ENCODE measurements at regions not wholly inside any gene's neighbourhood (a gene's known extent, or its start where the extent isn't known, plus 50 kb on each side); places are given as distances from the start of the nearest gene placed in this dataset.

GRCh38 chr3:124075753-124076152 is 83.8 kb upstream of the ROPN1 start:
- ChIA-PET POLR2A (no interaction called here), CTCF (no interaction called here)
- no peaks in the 10 kb centered on the region for H3K4me1 Mint-ChIP-seq (ENCODE audit: low read depth)
- H3K27me3 Mint-ChIP-seq, result peaks cover 6% of the 10 kb centered on the region
- no peak overlapping the region for H3K27ac Mint-ChIP-seq
- no peak overlapping the region for H3K4me3 Mint-ChIP-seq
- intact Hi-C loops (cut with micrococcal nuclease), result no loop called here
- H3K9me3 Mint-ChIP-seq, result no peaks in the 10 kb centered on the region
- no peaks in the 10 kb centered on the region for H3K36me3 Mint-ChIP-seq
- no peak for DNase-seq

GRCh38 chr3:124076235-124076634 is 84.3 kb upstream of the ROPN1 start:
- Mint-ChIP-seq H3K36me3 (no peaks in the 10 kb centered on the region), H3K27me3 (peaks cover 6% of the 10 kb centered on the region), H3K27ac (no peak overlapping the region), H3K4me1 (ENCODE audit: low read depth) (no peaks in the 10 kb centered on the region), H3K9me3 (no peaks in the 10 kb centered on the region), H3K4me3 (no peak overlapping the region)
- CTCF ChIA-PET, result interaction anchor here (1.0 kb wide), 1 partner anchor 61 kb away, joined by 3 read pairs; no protein-coding TSS in a partner anchor
- no peak for DNase-seq
- POLR2A ChIA-PET, result no interaction called here
- intact Hi-C loops (cut with micrococcal nuclease), result no loop called here

DNA sequence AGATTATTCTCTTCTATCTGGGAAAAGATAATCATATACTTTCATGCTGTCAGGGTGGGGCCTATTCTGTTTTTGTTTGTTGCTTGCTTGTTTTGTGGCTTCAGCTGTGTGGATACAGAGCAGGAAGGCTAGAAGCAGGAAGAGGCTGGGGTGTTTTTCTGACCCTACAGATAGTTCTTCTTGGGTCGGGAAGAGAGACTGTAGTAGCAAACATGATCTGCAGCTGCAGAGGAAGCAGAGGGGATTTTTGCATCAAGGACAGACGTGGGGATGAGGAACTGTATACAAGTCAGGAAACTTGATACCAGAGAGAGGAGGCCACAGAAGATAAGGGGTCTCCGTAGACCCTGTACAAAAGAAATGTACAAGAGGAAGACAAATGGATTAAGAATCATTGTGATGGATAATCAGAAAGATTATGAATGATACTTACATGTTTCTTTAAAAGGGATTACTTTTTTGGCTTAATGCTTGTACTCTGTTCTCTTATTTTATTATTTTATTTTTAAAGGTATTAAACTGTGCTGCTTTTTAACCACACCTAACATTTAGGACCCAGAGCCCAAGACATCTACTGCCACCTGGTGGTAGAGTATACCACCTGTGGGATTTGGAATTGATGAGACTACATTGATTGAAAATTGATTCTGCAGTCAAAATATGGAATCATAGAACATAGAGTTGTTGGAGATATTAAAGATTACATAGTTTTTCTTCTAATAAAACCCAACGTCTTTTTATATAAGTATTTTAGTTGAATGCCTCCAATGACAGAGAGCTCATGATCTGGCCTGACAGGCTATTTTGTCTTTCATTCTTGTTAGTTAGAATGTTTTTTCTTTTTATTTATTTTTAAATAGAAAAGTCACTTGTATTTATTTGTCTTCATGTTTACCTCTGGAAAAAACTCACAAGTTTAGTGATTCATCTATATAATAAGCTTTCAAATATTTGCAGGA is 87.3 kb upstream of the ROPN1 start:
- POLR2A ChIA-PET, result no interaction called here
- DNase-seq, result no peak
- no peaks in the 10 kb centered on the region for H3K36me3 Mint-ChIP-seq
- H3K27me3 Mint-ChIP-seq, result peaks cover 4% of the 10 kb centered on the region
- no peak overlapping the region for H3K4me3 Mint-ChIP-seq
- H3K9me3 Mint-ChIP-seq, result no peaks in the 10 kb centered on the region
- no peak overlapping the region for H3K27ac Mint-ChIP-seq
- H3K4me1 Mint-ChIP-seq (ENCODE audit: low read depth), result no peaks in the 10 kb centered on the region
- CTCF ChIA-PET, result interaction anchor here (0.6 to 3.4 kb wide), 16 partner anchors 9 to 427 kb away, joined by 3 to 22 read pairs (median 4); partner anchors contain the start of gene KALRN
- intact Hi-C loops (cut with micrococcal nuclease), result loop anchor here (1.0 kb wide), 1 partner anchor 63 kb away; no protein-coding TSS in a partner anchor

DNA sequence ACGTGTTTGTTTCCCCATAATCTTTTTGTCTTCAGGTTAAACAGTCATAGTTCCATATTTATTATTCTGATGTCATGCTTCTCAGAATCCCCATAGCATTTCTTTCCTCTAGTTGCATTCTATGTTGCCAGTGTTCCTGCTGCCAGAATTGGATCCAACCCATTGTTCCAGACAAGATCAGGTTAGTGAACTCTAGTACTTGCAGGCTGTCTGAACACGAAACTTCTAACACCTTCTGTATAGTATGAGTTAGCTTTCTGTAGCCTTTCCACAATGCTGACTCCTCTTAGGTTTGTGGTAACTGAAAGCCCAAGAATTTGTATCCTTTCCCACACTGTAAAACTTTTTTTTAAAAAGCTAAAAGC is 88.0 kb upstream of the ROPN1 start:
- H3K4me3 Mint-ChIP-seq, result no peak overlapping the region
- POLR2A ChIA-PET, result no interaction called here
- peaks cover 4% of the 10 kb centered on the region for H3K27me3 Mint-ChIP-seq
- no peaks in the 10 kb centered on the region for H3K4me1 Mint-ChIP-seq (ENCODE audit: low read depth)
- no peak for DNase-seq
- no peak overlapping the region for H3K27ac Mint-ChIP-seq
- CTCF ChIA-PET, result interaction anchor here (0.6 to 3.4 kb wide), 15 partner anchors 8 to 428 kb away, joined by 3 to 22 read pairs (median 4); partner anchors contain the start of gene KALRN
- H3K9me3 Mint-ChIP-seq, result no peaks in the 10 kb centered on the region
- no peaks in the 10 kb centered on the region for H3K36me3 Mint-ChIP-seq
- intact Hi-C loops (cut with micrococcal nuclease), result loop anchor here (1.0 to 10.0 kb wide), 2 partner anchors 64 to 385 kb away; no protein-coding TSS in a partner anchor

DNA sequence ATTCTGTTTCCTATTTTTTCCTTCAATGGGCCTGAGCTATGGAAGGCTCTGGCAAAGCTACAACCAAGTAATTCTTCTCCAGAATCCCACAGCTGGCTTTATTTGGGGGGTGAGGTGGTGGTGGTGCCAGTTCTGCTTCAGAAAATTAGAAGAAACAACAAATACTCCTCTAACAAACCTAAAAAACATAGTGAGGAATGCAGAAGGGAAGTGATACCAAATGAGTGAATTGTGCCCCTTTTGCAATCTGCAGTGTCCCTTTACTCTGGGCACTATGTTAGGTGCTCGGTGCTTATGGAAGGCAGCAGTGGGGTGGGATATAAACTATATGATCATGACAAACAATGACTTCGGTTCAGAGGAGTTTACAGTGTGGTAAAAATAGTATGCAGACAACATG is 90.4 kb upstream of the ROPN1 start:
- ChIA-PET POLR2A (no interaction called here), CTCF (interaction anchor here (1.2 to 1.5 kb wide), 2 partner anchors 8 to 386 kb away, joined by 3 read pairs; no protein-coding TSS in a partner anchor)
- Mint-ChIP-seq H3K9me3 (no peaks in the 10 kb centered on the region), H3K4me1 (ENCODE audit: low read depth) (no peaks in the 10 kb centered on the region), H3K27ac (no peak overlapping the region), H3K27me3 (peaks cover 6% of the 10 kb centered on the region), H3K36me3 (no peaks in the 10 kb centered on the region), H3K4me3 (no peak overlapping the region)
- intact Hi-C loops (cut with micrococcal nuclease), result loop anchor here (10.0 kb wide), 1 partner anchor 382 kb away; no protein-coding TSS in a partner anchor
- DNase-seq, result no peak

GRCh38 chr3:124084022-124084881 is 92.3 kb upstream of the ROPN1 start:
- CTCF ChIA-PET, result interaction anchor here (0.8 kb wide), 1 partner anchor 52 kb away, joined by 3 read pairs; no protein-coding TSS in a partner anchor
- H3K4me1 Mint-ChIP-seq (ENCODE audit: low read depth), result no peaks in the 10 kb centered on the region

DNA sequence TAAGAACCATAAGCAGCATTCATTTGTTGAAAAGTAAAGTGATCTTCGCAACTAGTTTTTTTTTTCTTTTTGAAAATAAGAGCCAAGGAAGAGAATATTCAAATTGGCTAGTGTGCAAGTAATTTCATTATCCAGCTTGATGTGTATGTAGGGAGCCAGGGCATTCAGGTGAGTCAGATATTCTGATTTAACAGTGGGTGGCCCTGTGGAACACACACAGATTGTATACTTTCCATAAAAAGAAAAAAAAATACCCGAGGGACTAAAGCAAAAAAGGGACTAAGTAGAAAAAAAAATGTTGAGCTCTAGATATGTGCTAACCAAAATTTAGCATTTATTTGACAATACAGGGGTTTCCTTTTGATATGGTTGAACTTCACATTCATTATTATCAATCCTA is 96.9 kb upstream of the ROPN1 start:
- no peak overlapping the region for H3K4me3 Mint-ChIP-seq
- no peaks in the 10 kb centered on the region for H3K4me1 Mint-ChIP-seq (ENCODE audit: low read depth)
- POLR2A ChIA-PET, result interaction anchor here (0.6 kb wide), 1 partner anchor 571 kb away, joined by 4 read pairs; no protein-coding TSS in a partner anchor
- no peaks in the 10 kb centered on the region for H3K36me3 Mint-ChIP-seq
- CTCF ChIA-PET, result interaction anchor here (0.9 kb wide), 2 partner anchors 9 kb away, joined by 3 to 4 read pairs; no protein-coding TSS in a partner anchor
- intact Hi-C loops (cut with micrococcal nuclease), result loop anchor here (10.0 kb wide), 1 partner anchor 376 kb away; no protein-coding TSS in a partner anchor
- H3K27ac Mint-ChIP-seq, result no peak overlapping the region
- peaks cover 25% of the 10 kb centered on the region for H3K27me3 Mint-ChIP-seq
- DNase-seq, result no peak
- H3K9me3 Mint-ChIP-seq, result no peaks in the 10 kb centered on the region

More at GRCh38 chr3:124084022-124084881, 92.3 kb upstream of the ROPN1 start:
- H3K27ac Mint-ChIP-seq, result no peak overlapping the region
- H3K9me3 Mint-ChIP-seq, result no peaks in the 10 kb centered on the region
- H3K27me3 Mint-ChIP-seq, result peaks cover 11% of the 10 kb centered on the region
- POLR2A ChIA-PET, result no interaction called here
- intact Hi-C loops (cut with micrococcal nuclease), result loop anchor here (10.0 kb wide), 1 partner anchor 381 kb away; no protein-coding TSS in a partner anchor
- no peak overlapping the region for H3K4me3 Mint-ChIP-seq
- DNase-seq, result no peak
- H3K36me3 Mint-ChIP-seq, result no peaks in the 10 kb centered on the region

GRCh38 chr3:124089214-124089613 is 97.3 kb upstream of the ROPN1 start:
- ChIA-PET POLR2A (interaction anchor here (0.6 kb wide), 1 partner anchor 571 kb away, joined by 4 read pairs; no protein-coding TSS in a partner anchor), CTCF (interaction anchor here (0.9 kb wide), 1 partner anchor 9 kb away, joined by 3 read pairs; no protein-coding TSS in a partner anchor)
- no peak overlapping the region for H3K27ac Mint-ChIP-seq
- no peaks in the 10 kb centered on the region for H3K36me3 Mint-ChIP-seq
- no peaks in the 10 kb centered on the region for H3K9me3 Mint-ChIP-seq
- no peak for DNase-seq
- H3K4me3 Mint-ChIP-seq, result no peak overlapping the region
- intact Hi-C loops (cut with micrococcal nuclease), result loop anchor here (10.0 kb wide), 1 partner anchor 376 kb away; no protein-coding TSS in a partner anchor
- H3K4me1 Mint-ChIP-seq (ENCODE audit: low read depth), result no peaks in the 10 kb centered on the region
- H3K27me3 Mint-ChIP-seq, result peaks cover 25% of the 10 kb centered on the region

DNA sequence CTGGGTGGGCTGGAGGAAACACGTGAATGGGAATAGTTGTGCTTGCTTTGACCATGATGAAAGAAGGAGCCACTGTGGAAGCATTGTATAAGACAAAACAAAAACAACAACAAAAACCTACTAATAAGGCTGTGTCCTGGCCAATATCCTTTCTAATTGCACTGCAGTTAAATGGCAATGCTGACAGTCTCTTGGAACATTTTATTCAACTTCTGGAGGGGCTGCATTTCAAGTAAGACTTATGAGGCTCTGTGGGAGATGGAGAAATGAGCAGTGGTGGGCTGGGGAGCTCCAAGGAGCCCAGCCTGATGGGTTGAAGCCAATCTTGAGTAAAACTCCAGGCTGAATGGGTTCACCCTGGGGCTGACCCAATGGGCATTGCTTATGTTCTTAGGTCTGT is 99.8 kb upstream of the ROPN1 start:
- Mint-ChIP-seq H3K9me3 (no peaks in the 10 kb centered on the region), H3K36me3 (no peaks in the 10 kb centered on the region), H3K4me3 (no peak overlapping the region), H3K27me3 (peaks cover 24% of the 10 kb centered on the region), H3K4me1 (ENCODE audit: low read depth) (no peaks in the 10 kb centered on the region), H3K27ac (no peak overlapping the region)
- intact Hi-C loops (cut with micrococcal nuclease), result no loop called here
- no peak for DNase-seq
- ChIA-PET POLR2A (no interaction called here), CTCF (no interaction called here)

- intact Hi-C loops (cut with micrococcal nuclease), result no loop called here
Observed at GRCh38 chr3:124092811-124093210, 100.9 kb upstream of the ROPN1 start.

GRCh38 chr3:124094496-124094895 is 102.6 kb upstream of the ROPN1 start:
- Mint-ChIP-seq H3K36me3 (no peaks in the 10 kb centered on the region), H3K4me3 (no peak overlapping the region), H3K9me3 (no peaks in the 10 kb centered on the region), H3K4me1 (ENCODE audit: low read depth) (no peaks in the 10 kb centered on the region), H3K27ac (no peak overlapping the region), H3K27me3 (peaks cover 17% of the 10 kb centered on the region)
- no peak for DNase-seq
- ChIA-PET POLR2A (no interaction called here), CTCF (no interaction called here)
- intact Hi-C loops (cut with micrococcal nuclease), result no loop called here

More at GRCh38 chr3:124092811-124093210, 100.9 kb upstream of the ROPN1 start:
- CTCF ChIA-PET, result no interaction called here
- Mint-ChIP-seq H3K27me3 (peaks cover 21% of the 10 kb centered on the region), H3K27ac (no peak overlapping the region), H3K36me3 (no peaks in the 10 kb centered on the region), H3K4me3 (no peak overlapping the region), H3K9me3 (no peaks in the 10 kb centered on the region), H3K4me1 (ENCODE audit: low read depth) (no peaks in the 10 kb centered on the region)
- no peak for DNase-seq
- POLR2A ChIA-PET, result no interaction called here
